ENCODE measurements at regions not wholly inside any gene's neighbourhood (a gene's known extent, or its start where the extent isn't known, plus 50 kb on each side); places are given as distances from the start of the nearest gene placed in this dataset.

DNA sequence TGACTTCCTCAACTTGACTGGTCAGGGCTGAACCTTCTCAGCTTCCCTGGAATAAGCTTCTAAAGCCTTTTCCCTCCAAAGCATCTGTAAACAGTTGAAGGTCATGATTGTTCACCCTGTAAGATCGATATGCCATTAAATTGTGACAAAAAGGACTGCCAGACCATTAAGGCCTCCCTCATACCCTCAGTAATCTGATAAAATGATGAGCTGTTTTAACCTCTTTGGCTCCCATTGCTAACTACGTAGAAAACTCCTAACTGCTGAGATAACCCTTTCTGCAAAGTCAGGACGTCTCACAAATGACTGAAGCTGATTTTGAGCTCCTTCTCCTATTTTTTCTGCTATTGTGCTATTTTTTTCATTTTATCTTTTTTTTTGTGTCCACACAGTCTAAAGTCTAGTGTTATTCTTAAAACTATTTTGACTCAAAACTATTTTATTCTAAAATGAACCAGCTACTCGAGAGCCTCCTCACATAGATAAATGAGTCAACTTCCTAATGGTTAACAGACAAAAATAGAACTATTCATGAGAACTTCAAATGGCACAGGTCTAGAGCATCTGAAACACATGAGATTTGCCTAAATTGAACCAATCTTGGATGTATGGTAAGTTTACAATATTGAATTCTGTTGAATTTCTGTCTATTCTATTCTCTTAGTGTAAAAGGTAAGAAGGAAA is 395.6 kb upstream of the TLE4 start:
- TF ChIP-seq, protein P1, sequence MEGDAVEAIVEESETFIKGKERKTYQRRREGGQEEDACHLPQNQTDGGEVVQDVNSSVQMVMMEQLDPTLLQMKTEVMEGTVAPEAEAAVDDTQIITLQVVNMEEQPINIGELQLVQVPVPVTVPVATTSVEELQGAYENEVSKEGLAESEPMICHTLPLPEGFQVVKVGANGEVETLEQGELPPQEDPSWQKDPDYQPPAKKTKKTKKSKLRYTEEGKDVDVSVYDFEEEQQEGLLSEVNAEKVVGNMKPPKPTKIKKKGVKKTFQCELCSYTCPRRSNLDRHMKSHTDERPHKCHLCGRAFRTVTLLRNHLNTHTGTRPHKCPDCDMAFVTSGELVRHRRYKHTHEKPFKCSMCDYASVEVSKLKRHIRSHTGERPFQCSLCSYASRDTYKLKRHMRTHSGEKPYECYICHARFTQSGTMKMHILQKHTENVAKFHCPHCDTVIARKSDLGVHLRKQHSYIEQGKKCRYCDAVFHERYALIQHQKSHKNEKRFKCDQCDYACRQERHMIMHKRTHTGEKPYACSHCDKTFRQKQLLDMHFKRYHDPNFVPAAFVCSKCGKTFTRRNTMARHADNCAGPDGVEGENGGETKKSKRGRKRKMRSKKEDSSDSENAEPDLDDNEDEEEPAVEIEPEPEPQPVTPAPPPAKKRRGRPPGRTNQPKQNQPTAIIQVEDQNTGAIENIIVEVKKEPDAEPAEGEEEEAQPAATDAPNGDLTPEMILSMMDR (IDR thresholded peaks at IDR 0.05; ENCODE audit: low read depth, low read length), result no peak
- no peak for TF ChIP-seq EZH2phosphoT487 (IDR thresholded peaks at IDR 0.05; ENCODE audit: low read depth)
